LNCaP clone FGC (cell line): ENCODE measurements at regions not wholly inside any gene's neighbourhood (a gene's known extent, or its start where the extent isn't known, plus 50 kb on each side); places are given as distances from the start of the nearest gene placed in this dataset.

ENCODE experiments used
- DNase-seq: peaks from one replicate; pipeline ENCODE4 v3.0.0-alpha.2; 2011; ENCODE audit warnings: low read depth
- H3K4me3 ChIP-seq: 2 replicates; pipeline ENCODE4 v1.5.1; 2011; ENCODE audit warnings: mild to moderate bottlenecking, low read depth, low read length, control low read depth
- CTCF ChIP-seq: IDR thresholded peaks from 2 replicates; pipeline ENCODE4 v1.5.1; 2012; ENCODE audit warnings: mild to moderate bottlenecking; ENCODE audit not compliant: control insufficient read depth, insufficient read depth; ENCODE audit errors: extremely low read depth

GRCh38 chr2:78646533-78647364 lies 378.8 kb upstream of the REG3G start:
- TF ChIP-seq CTCF = no peak
- no peak for DNase-seq
- H3K4me3 ChIP-seq = no peak overlapping the region

- H3K4me3 ChIP-seq = no peak overlapping the region
- no peak for DNase-seq
- no peak for TF ChIP-seq CTCF
Measured at GRCh38 chr2:78648558-78648957, 376.9 kb upstream of the REG3G start.

GRCh38 chr2:78654941-78655340 lies 370.6 kb upstream of the REG3G start:
- DNase-seq = no peak
- no peak for TF ChIP-seq CTCF

GRCh38 chr2:78676921-78677696 lies 348.4 kb upstream of the REG3G start:
- no peak overlapping the region for H3K4me3 ChIP-seq
- TF ChIP-seq CTCF = no peak
- no peak for DNase-seq

More at GRCh38 chr2:78654941-78655340, 370.6 kb upstream of the REG3G start:
- H3K4me3 ChIP-seq = no peak overlapping the region

GRCh38 chr2:78677774-78678173 lies 347.7 kb upstream of the REG3G start:
- no peak for TF ChIP-seq CTCF
- no peak overlapping the region for H3K4me3 ChIP-seq
- DNase-seq = no peak

- TF ChIP-seq CTCF = no peak
- no peak for DNase-seq
- no peak overlapping the region for H3K4me3 ChIP-seq
Measured at GRCh38 chr2:78681386-78681785, 344.1 kb upstream of the REG3G start.
